Chondrocyte (in vitro differentiated cells): ENCODE measurements at regions not wholly inside any gene's neighbourhood (a gene's known extent, or its start where the extent isn't known, plus 50 kb on each side); places are given as distances from the start of the nearest gene placed in this dataset.
"Not testable (repeated sequence)": the region's sequence is repeated elsewhere in the genome, so short reads cannot be mapped to it uniquely, and the experiment has no call there.

Experiments
- DNase-seq: peaks from one replicate; pipeline ENCODE4 v3.0.0; 2021; ENCODE audit warnings: mixed read lengths, low spot score
- H3K27ac Mint-ChIP-seq: one replicate; pipeline ENCODE4 v1.8.0; 2021; ENCODE audit warnings: mild to moderate bottlenecking, moderate library complexity, mixed read lengths; ENCODE audit not compliant: unreplicated experiment
- H3K27me3 Mint-ChIP-seq: 2 replicates; pipeline ENCODE4 v1.8.0; 2021; ENCODE audit warnings: low read depth, mixed read lengths
- H3K36me3 Mint-ChIP-seq: 2 replicates; pipeline ENCODE4 v1.8.0; 2021; ENCODE audit warnings: low read depth, mixed read lengths
- H3K4me1 Mint-ChIP-seq: 2 replicates; pipeline ENCODE4 v1.8.0; 2021; ENCODE audit warnings: low read depth, mild to moderate bottlenecking, mixed read lengths
- H3K4me3 Mint-ChIP-seq: one replicate; pipeline ENCODE4 v1.8.0; 2021; ENCODE audit warnings: mild to moderate bottlenecking, moderate library complexity, mixed read lengths; ENCODE audit not compliant: unreplicated experiment
- H3K9me3 Mint-ChIP-seq: 2 replicates; pipeline ENCODE4 v1.8.0; 2021; ENCODE audit warnings: low read depth, mixed read lengths
- TF ChIP-seq, protein P1 (sequence below): fragments of 200-600 bp; sonication (generic); IDR thresholded peaks from 2 replicates; pipeline ENCODE4 v1.5.0; 2021; ENCODE audit warnings: antibody characterized with exemption, mild to moderate bottlenecking, moderate library complexity

DNA sequence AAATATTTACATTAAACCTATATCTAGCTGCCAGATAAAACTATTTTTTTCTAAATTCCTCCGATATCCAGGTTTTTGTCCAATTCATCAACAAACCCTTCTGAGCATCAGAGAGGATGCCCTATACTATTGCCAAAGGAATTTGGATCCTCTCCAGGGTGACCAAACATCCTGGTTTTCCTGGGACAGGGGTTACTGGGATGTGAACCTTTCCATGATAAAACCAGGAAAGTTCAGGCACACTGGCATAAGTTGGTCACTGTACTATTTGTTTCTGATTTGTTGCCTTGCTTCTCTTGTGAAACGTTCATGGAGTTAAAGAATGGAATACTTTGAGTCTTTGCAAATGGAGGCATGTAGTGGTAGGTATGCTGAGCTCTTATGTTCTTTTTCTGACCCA, 63.5 kb downstream of the TLNRD1 start:
- TF ChIP-seq, protein P1, sequence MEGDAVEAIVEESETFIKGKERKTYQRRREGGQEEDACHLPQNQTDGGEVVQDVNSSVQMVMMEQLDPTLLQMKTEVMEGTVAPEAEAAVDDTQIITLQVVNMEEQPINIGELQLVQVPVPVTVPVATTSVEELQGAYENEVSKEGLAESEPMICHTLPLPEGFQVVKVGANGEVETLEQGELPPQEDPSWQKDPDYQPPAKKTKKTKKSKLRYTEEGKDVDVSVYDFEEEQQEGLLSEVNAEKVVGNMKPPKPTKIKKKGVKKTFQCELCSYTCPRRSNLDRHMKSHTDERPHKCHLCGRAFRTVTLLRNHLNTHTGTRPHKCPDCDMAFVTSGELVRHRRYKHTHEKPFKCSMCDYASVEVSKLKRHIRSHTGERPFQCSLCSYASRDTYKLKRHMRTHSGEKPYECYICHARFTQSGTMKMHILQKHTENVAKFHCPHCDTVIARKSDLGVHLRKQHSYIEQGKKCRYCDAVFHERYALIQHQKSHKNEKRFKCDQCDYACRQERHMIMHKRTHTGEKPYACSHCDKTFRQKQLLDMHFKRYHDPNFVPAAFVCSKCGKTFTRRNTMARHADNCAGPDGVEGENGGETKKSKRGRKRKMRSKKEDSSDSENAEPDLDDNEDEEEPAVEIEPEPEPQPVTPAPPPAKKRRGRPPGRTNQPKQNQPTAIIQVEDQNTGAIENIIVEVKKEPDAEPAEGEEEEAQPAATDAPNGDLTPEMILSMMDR = no peak
- Mint-ChIP-seq H3K9me3 (no peaks in the 10 kb centered on the region), H3K27ac (no peak overlapping the region)

DNA sequence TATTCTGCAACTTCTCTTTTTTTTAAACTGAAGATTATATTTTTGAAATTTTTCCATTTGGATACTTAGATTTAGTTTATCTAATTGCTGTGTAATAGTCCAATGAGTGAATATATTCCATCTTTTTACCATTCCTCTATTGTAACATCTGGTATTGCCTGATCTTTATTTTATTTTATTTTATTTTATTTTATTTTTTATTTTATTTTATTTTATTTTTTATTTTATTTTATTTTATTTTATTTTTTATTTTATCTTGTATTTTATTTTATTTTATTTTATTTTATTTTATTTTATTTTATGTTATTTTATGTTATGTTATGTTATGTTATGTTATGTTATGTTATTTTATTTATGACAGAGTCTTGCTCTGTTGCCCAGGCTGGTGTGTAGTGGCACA, 66.5 kb upstream of the CFAP161 start:
- H3K36me3 Mint-ChIP-seq, H3K4me3 Mint-ChIP-seq, H3K27ac Mint-ChIP-seq, H3K27me3 Mint-ChIP-seq, H3K9me3 Mint-ChIP-seq, DNase-seq: not testable (repeated sequence)
- peaks cover 43% of the 10 kb centered on the region for H3K4me1 Mint-ChIP-seq

More for the DNA sequence above, 63.5 kb downstream of the TLNRD1 start:
- H3K4me1 Mint-ChIP-seq = peaks cover 18% of the 10 kb centered on the region
- no peaks in the 10 kb centered on the region for H3K36me3 Mint-ChIP-seq
- no peak for DNase-seq
- no peaks in the 10 kb centered on the region for H3K27me3 Mint-ChIP-seq
- no peak overlapping the region for H3K4me3 Mint-ChIP-seq

- Mint-ChIP-seq H3K4me3 (no peak overlapping the region), H3K36me3 (no peaks in the 10 kb centered on the region), H3K9me3 (peaks cover 6% of the 10 kb centered on the region), H3K27me3 (no peaks in the 10 kb centered on the region), H3K4me1 (peaks cover 50% of the 10 kb centered on the region), H3K27ac (no peak overlapping the region)
- TF ChIP-seq, protein P1 = no peak
- no peak for DNase-seq
Observed at GRCh38 chr15:81068516-81068915, 65.6 kb upstream of the CFAP161 start.

DNA sequence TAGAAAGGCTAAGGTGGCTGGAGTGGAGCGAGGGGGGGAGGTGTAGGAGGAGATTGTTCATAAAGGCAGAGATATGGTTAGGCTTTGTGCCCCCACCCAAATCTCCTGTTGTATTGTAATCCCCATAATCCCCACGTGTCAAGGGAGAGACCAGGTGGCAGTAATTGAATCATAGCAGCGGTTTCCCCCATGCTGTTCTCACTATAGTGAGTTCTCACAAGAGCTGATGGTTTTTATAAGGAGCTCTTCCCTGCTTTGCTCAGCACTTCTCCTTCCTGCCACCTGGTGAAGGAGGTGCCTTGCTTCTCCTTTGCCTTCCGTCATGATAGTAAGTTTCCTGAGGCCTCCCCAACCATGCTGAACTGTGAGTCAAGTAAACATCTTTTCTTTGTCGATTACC, 64.7 kb upstream of the CFAP161 start:
- Mint-ChIP-seq H3K9me3 (peaks cover 6% of the 10 kb centered on the region), H3K4me1 (peaks cover 46% of the 10 kb centered on the region), H3K27ac (peak overlapping the region; percentile 51), H3K27me3 (no peaks in the 10 kb centered on the region), H3K36me3 (no peaks in the 10 kb centered on the region), H3K4me3 (no peak overlapping the region)
- no peak for DNase-seq
- TF ChIP-seq, protein P1 = no peak

- Mint-ChIP-seq H3K4me3 (no peak overlapping the region), H3K36me3 (no peaks in the 10 kb centered on the region), H3K27me3 (no peaks in the 10 kb centered on the region), H3K9me3 (peaks cover 6% of the 10 kb centered on the region), H3K4me1 (peaks cover 48% of the 10 kb centered on the region), H3K27ac (peak overlapping the region; percentile 76)
- TF ChIP-seq, protein P1 = no peak
- DNase-seq = no peak
Observed at GRCh38 chr15:81069909-81070308, 64.2 kb upstream of the CFAP161 start.

DNA sequence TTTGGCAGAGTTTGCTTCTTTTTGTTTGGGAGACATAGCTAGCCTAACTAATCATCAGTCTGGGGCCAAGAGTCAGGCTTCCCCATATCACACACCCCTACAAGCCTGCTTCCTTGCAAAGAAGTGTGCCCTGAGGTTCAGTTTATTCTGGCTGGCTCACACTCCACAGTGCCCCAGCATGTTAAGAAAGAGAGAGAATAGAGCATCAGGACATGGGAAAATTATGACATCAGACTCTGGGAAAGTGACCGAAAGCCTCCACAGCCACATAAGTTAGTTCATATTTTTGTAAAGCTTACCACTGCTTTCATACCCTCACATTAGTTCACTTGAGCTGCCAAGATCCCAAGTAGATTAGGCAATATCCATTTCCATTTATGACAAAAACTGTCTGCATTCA, 63.0 kb upstream of the CFAP161 start:
- Mint-ChIP-seq H3K4me1 (peaks cover 53% of the 10 kb centered on the region), H3K27ac (peak overlapping the region; percentile 76), H3K9me3 (peaks cover 6% of the 10 kb centered on the region), H3K27me3 (no peaks in the 10 kb centered on the region), H3K36me3 (no peaks in the 10 kb centered on the region), H3K4me3 (peak overlapping the region; percentile 3)
- no peak for DNase-seq
- TF ChIP-seq, protein P1 = no peak
